GM10266 (cell line): ENCODE measurements at regions not wholly inside any gene's neighbourhood (a gene's known extent, or its start where the extent isn't known, plus 50 kb on each side); places are given as distances from the start of the nearest gene placed in this dataset.

ENCODE experiments used
- DNase-seq: peaks from one replicate; pipeline ENCODE4 v3.0.0; 2012; ENCODE audit errors: extremely low spot score
- TF ChIP-seq, protein P1 (sequence below): IDR thresholded peaks from 2 replicates; pipeline ENCODE4 v1.5.1; 2012; ENCODE audit warnings: mild to moderate bottlenecking, low read depth; ENCODE audit not compliant: control insufficient read depth, insufficient read depth; ENCODE audit errors: missing control alignments

DNA sequence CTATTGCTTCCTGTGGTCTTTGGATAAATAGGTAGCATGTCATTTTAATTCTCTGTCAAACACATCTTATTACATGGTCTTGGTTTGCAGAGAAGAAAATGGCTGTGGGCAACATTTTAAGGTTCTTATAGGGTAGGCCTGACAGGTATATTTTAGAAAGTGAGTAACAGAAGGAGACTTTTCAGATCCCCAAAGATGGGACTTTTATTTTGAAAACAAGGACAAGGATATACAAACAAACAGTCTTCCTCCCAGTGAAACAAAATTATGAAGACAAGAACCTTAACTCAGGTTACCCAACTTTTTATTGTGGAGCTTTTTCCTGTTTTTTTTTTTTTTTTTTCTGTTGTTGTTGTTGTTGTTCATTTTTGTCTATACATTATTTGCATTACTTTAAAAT is 916.2 kb downstream of the NTRK3 start:
- TF ChIP-seq, protein P1, sequence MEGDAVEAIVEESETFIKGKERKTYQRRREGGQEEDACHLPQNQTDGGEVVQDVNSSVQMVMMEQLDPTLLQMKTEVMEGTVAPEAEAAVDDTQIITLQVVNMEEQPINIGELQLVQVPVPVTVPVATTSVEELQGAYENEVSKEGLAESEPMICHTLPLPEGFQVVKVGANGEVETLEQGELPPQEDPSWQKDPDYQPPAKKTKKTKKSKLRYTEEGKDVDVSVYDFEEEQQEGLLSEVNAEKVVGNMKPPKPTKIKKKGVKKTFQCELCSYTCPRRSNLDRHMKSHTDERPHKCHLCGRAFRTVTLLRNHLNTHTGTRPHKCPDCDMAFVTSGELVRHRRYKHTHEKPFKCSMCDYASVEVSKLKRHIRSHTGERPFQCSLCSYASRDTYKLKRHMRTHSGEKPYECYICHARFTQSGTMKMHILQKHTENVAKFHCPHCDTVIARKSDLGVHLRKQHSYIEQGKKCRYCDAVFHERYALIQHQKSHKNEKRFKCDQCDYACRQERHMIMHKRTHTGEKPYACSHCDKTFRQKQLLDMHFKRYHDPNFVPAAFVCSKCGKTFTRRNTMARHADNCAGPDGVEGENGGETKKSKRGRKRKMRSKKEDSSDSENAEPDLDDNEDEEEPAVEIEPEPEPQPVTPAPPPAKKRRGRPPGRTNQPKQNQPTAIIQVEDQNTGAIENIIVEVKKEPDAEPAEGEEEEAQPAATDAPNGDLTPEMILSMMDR = no peak
- DNase-seq = no peak

DNA sequence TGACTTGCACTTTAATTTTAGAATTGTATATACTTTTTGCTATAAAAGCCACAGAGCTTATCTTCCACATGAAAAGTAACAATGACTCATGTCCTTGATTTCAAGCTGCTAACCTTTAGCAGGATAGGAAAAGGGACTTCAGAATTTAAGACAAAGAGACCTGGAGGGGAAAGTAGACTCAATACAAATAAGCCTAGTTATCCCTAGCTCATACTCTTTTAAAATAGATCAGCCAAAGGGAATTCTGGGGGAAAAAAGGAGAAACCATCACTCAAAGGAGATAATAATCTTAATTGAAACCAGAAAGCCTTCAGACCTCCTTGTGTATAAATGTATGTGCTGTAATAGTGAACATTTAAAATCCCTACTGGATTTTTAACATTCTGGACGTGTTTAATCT is 930.3 kb downstream of the NTRK3 start:
- no peak for DNase-seq
- TF ChIP-seq, protein P1 = no peak

DNA sequence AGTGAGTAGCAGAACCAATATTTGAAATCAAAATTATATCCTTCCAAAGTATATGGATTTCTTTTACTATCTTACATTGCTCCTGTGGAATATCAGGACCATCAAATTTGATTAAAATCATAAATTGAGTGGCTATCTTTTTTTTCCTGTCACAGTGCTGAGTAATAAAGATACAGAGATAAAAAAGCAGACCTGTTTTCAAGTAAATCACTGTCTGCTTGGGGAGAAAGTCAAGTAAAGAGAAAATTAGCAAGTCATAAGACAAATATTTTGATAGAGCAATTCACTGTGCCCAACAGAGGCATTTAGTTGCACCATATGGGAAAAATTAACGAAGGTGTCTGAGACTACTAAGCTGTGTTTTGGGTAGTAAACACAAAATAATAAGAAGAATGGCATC is 933.7 kb downstream of the NTRK3 start:
- DNase-seq = no peak
- TF ChIP-seq, protein P1 = no peak

DNA sequence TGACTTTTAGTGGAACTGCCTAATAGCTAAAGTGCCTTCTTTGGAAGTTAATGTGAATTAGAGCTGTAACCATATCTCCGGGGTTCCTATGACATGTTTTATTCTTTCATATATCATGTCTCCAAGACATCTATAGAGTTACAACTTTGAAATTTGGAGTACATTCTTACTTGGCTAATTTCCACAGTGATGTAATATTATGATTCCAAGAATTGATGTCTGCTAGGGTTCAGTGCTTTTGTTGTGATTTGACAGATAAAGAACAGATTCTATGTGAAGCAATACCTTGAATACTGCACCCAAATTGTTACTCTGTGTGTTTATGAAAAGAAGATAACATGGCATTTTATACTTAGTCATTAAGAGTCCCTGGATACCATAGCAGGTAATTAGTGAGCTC is 934.3 kb downstream of the NTRK3 start:
- TF ChIP-seq, protein P1 = no peak
- no peak for DNase-seq

DNA sequence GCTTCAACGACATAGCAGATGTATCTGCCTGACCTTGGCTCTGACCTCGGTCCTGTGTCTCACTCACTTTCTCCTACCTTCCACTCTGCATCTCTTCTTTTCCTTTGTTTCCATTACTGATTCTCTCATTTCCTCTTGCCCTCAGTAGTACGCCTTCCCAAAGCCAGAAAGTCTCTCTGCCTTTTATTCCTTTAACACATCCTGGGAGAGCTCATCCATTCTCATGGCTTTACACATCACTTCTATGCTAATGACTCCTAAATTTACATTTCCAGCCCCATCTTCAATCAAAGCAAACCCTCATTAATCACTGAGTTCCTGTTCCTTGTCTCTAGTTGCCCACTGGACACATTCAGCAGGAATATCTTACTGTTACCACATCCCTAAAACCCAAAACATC is 938.6 kb downstream of the NTRK3 start:
- DNase-seq = no peak
- TF ChIP-seq, protein P1 = no peak

DNA sequence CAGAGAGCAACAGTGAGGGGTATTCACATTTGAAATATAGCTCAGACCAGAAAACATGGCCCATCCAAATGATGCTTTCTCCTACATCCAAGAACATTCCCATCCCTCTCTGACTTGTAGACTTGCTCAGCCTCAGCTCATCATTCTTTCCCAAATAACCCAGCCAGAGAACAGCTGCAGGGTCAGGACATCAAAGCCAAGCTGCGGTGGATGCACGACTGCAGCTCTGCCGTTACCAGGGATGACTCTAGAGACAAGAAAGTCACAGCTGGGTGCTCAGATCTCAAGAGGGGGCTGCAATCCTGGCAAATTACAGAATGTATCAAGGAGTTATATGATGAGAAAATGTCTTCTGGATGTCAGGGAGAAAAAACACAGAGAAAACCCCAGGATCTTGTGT is 944.3 kb downstream of the NTRK3 start:
- TF ChIP-seq, protein P1 = no peak

DNA sequence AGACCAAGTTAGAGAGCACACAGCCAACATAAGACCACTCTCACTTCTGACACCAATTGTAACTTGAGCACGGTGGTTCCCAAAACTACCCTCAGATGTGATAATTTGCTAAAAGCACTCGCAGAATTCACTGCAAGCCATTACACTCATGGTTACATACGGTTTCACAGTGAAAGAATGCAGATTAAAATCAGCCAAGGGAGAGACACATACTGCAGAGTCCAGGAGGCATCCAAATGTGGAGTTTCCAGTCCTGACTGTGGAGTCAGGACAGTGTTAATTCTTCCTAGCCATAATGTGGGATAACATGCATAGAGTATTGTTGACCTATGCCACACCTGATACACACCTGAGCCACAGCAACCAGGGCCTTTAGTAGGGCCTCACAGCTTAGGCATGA is 956.4 kb downstream of the NTRK3 start:
- TF ChIP-seq, protein P1 = no peak
- no peak for DNase-seq

More for the DNA sequence above, 944.3 kb downstream of the NTRK3 start:
- DNase-seq = no peak
